ENCODE measurements at regions not wholly inside any gene's neighbourhood (a gene's known extent, or its start where the extent isn't known, plus 50 kb on each side); places are given as distances from the start of the nearest gene placed in this dataset.

DNA sequence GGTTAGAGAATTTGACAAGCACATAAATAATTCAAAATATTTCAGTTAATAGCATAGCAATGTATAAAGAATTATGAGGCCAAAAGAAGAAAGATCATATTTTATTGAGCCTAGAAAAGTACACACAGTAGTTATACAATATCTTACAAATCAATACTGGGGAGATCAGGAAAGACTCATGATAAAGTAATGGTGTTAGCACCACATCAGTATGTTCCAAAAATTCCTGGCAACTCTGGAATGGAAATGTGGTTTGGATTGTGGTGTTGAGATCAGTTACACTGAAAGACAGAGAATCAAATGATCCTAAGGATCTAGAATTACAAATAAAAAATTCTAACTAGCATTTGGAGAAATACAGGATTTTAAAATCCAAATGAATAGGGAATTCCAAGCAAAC lies 420.5 kb upstream of the CNTNAP2 start:
- TF ChIP-seq, protein P1, sequence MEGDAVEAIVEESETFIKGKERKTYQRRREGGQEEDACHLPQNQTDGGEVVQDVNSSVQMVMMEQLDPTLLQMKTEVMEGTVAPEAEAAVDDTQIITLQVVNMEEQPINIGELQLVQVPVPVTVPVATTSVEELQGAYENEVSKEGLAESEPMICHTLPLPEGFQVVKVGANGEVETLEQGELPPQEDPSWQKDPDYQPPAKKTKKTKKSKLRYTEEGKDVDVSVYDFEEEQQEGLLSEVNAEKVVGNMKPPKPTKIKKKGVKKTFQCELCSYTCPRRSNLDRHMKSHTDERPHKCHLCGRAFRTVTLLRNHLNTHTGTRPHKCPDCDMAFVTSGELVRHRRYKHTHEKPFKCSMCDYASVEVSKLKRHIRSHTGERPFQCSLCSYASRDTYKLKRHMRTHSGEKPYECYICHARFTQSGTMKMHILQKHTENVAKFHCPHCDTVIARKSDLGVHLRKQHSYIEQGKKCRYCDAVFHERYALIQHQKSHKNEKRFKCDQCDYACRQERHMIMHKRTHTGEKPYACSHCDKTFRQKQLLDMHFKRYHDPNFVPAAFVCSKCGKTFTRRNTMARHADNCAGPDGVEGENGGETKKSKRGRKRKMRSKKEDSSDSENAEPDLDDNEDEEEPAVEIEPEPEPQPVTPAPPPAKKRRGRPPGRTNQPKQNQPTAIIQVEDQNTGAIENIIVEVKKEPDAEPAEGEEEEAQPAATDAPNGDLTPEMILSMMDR (IDR thresholded peaks at IDR 0.05), result no peak
- no peak for TF ChIP-seq POLR2A (IDR thresholded peaks at IDR 0.05)

Data from right lobe of liver (tissue), 4 donors.